ENCODE measurements at regions not wholly inside any gene's neighbourhood (a gene's known extent, or its start where the extent isn't known, plus 50 kb on each side); places are given as distances from the start of the nearest gene placed in this dataset.

- WGBS, 2 donors = 63 to 70% methylated on average over 8 of the region's 8 CpGs
- DNase-seq (no peak), ATAC-seq (ENCODE audit: low FRiP score) (no peak)
- no peak overlapping the region for H3K4me3 ChIP-seq (ENCODE audit: low read length in 2 of 2)
- no peaks in the 10 kb centered on the region for H3K27me3 ChIP-seq (ENCODE audit: control insufficient read depth in 1 of 2, insufficient read depth in 2 of 2, low read length in 1 of 2)
- H3K4me1 ChIP-seq (ENCODE audit: control insufficient read depth in 1 of 2, insufficient read depth in 2 of 2, low read length in 2 of 2) = no peaks in the 10 kb centered on the region
- intact Hi-C loops (cut with DNase I) = no loop called here
- no peaks in the 10 kb centered on the region for H3K9me3 ChIP-seq (ENCODE audit: control insufficient read depth, low read length)
- no peak overlapping the region for H3K27ac ChIP-seq (ENCODE audit: low read depth in 1 of 2, low read length in 2 of 2)
- H3K36me3 ChIP-seq (ENCODE audit: control insufficient read depth in 1 of 2, insufficient read depth in 2 of 2, low read length in 1 of 2) = no peaks in the 10 kb centered on the region
These were observed 619.4 kb upstream of the CDH4 start for GRCh38 chr20:60632391-60633262.

- WGBS, 2 donors = 78 to 80% methylated on average over 19 of the region's 19 CpGs
- intact Hi-C loops (cut with DNase I) = no loop called here
- ATAC-seq (ENCODE audit: low FRiP score) = no peak
These were observed 617.4 kb upstream of the CDH4 start for GRCh38 chr20:60634491-60635172.

GRCh38 chr20:60636417-60636816, 615.6 kb upstream of the CDH4 start:
- no peaks in the 10 kb centered on the region for H3K36me3 ChIP-seq (ENCODE audit: control insufficient read depth in 1 of 2, insufficient read depth in 2 of 2, low read length in 1 of 2)
- H3K4me3 ChIP-seq (ENCODE audit: low read length in 2 of 2) = no peak overlapping the region
- H3K9me3 ChIP-seq (ENCODE audit: control insufficient read depth, low read length) = no peaks in the 10 kb centered on the region
- WGBS, 2 donors = 87 to 92% methylated on average over 5 of the region's 5 CpGs
- H3K4me1 ChIP-seq (ENCODE audit: control insufficient read depth in 1 of 2, insufficient read depth in 2 of 2, low read length in 2 of 2) = no peaks in the 10 kb centered on the region
- intact Hi-C loops (cut with DNase I) = no loop called here
- H3K27me3 ChIP-seq (ENCODE audit: control insufficient read depth in 1 of 2, insufficient read depth in 2 of 2, low read length in 1 of 2) = no peaks in the 10 kb centered on the region
- ATAC-seq (ENCODE audit: low FRiP score) = no peak
- H3K27ac ChIP-seq (ENCODE audit: low read depth in 1 of 2, low read length in 2 of 2) = no peak overlapping the region
- DNase-seq = no peak

More at GRCh38 chr20:60634491-60635172, 617.4 kb upstream of the CDH4 start:
- Histone ChIP-seq H3K36me3 (ENCODE audit: control insufficient read depth in 1 of 2, insufficient read depth in 2 of 2, low read length in 1 of 2) (no peaks in the 10 kb centered on the region), H3K27ac (ENCODE audit: low read depth in 1 of 2, low read length in 2 of 2) (no peak overlapping the region), H3K4me1 (ENCODE audit: control insufficient read depth in 1 of 2, insufficient read depth in 2 of 2, low read length in 2 of 2) (no peaks in the 10 kb centered on the region), H3K4me3 (ENCODE audit: low read length in 2 of 2) (no peak overlapping the region), H3K9me3 (ENCODE audit: control insufficient read depth, low read length) (no peaks in the 10 kb centered on the region), H3K27me3 (ENCODE audit: control insufficient read depth in 1 of 2, insufficient read depth in 2 of 2, low read length in 1 of 2) (no peaks in the 10 kb centered on the region)
- no peak for DNase-seq

- no peaks in the 10 kb centered on the region for H3K9me3 ChIP-seq (ENCODE audit: control insufficient read depth, low read length)
- no peaks in the 10 kb centered on the region for H3K27me3 ChIP-seq (ENCODE audit: control insufficient read depth in 1 of 2, insufficient read depth in 2 of 2, low read length in 1 of 2)
- 87 to 92% methylated on average over 6 of the region's 6 CpGs for whole genome bisulfite sequencing, 2 donors
- intact Hi-C loops (cut with DNase I) = no loop called here
- H3K4me1 ChIP-seq (ENCODE audit: control insufficient read depth in 1 of 2, insufficient read depth in 2 of 2, low read length in 2 of 2) = no peaks in the 10 kb centered on the region
- no peak for DNase-seq
- H3K27ac ChIP-seq (ENCODE audit: low read depth in 1 of 2, low read length in 2 of 2) = no peak overlapping the region
- no peak for ATAC-seq (ENCODE audit: low FRiP score)
- no peaks in the 10 kb centered on the region for H3K36me3 ChIP-seq (ENCODE audit: control insufficient read depth in 1 of 2, insufficient read depth in 2 of 2, low read length in 1 of 2)
- no peak overlapping the region for H3K4me3 ChIP-seq (ENCODE audit: low read length in 2 of 2)
These were observed 614.3 kb upstream of the CDH4 start for GRCh38 chr20:60637801-60638200.

GRCh38 chr20:60638430-60639098, 613.5 kb upstream of the CDH4 start:
- H3K27ac ChIP-seq (ENCODE audit: low read depth in 1 of 2, low read length in 2 of 2) = no peak overlapping the region
- no peaks in the 10 kb centered on the region for H3K36me3 ChIP-seq (ENCODE audit: control insufficient read depth in 1 of 2, insufficient read depth in 2 of 2, low read length in 1 of 2)
- H3K4me1 ChIP-seq (ENCODE audit: control insufficient read depth in 1 of 2, insufficient read depth in 2 of 2, low read length in 2 of 2) = no peaks in the 10 kb centered on the region
- 74 to 87% methylated on average over 4 of the region's 4 CpGs for WGBS, 2 donors
- no peaks in the 10 kb centered on the region for H3K9me3 ChIP-seq (ENCODE audit: control insufficient read depth, low read length)
- DNase-seq = no peak
- no peak for ATAC-seq (ENCODE audit: low FRiP score)
- intact Hi-C loops (cut with DNase I) = no loop called here
- no peak overlapping the region for H3K4me3 ChIP-seq (ENCODE audit: low read length in 2 of 2)
- H3K27me3 ChIP-seq (ENCODE audit: control insufficient read depth in 1 of 2, insufficient read depth in 2 of 2, low read length in 1 of 2) = no peaks in the 10 kb centered on the region

- Histone ChIP-seq H3K4me1 (ENCODE audit: control insufficient read depth in 1 of 2, insufficient read depth in 2 of 2, low read length in 2 of 2) (no peaks in the 10 kb centered on the region), H3K9me3 (ENCODE audit: control insufficient read depth, low read length) (no peaks in the 10 kb centered on the region), H3K4me3 (ENCODE audit: low read length in 2 of 2) (no peak overlapping the region), H3K36me3 (ENCODE audit: control insufficient read depth in 1 of 2, insufficient read depth in 2 of 2, low read length in 1 of 2) (no peaks in the 10 kb centered on the region), H3K27me3 (ENCODE audit: control insufficient read depth in 1 of 2, insufficient read depth in 2 of 2, low read length in 1 of 2) (no peaks in the 10 kb centered on the region), H3K27ac (ENCODE audit: low read depth in 1 of 2, low read length in 2 of 2) (no peak overlapping the region)
- ATAC-seq (ENCODE audit: low FRiP score) (no peak), DNase-seq (no peak)
- WGBS, 2 donors = 79 to 81% methylated on average over 8 of the region's 8 CpGs
- intact Hi-C loops (cut with DNase I) = no loop called here
These were observed 610.1 kb upstream of the CDH4 start for GRCh38 chr20:60641879-60642447.

- 18 to 19% methylated on average over 4 of the region's 4 CpGs for WGBS, 2 donors
- no peaks in the 10 kb centered on the region for H3K36me3 ChIP-seq (ENCODE audit: control insufficient read depth in 1 of 2, insufficient read depth in 2 of 2, low read length in 1 of 2)
- no peaks in the 10 kb centered on the region for H3K9me3 ChIP-seq (ENCODE audit: control insufficient read depth, low read length)
- no peak overlapping the region for H3K4me3 ChIP-seq (ENCODE audit: low read length in 2 of 2)
- H3K27ac ChIP-seq (ENCODE audit: low read depth in 1 of 2, low read length in 2 of 2) = no peak overlapping the region
- no peaks in the 10 kb centered on the region for H3K4me1 ChIP-seq (ENCODE audit: control insufficient read depth in 1 of 2, insufficient read depth in 2 of 2, low read length in 2 of 2)
- no peak for DNase-seq
- intact Hi-C loops (cut with DNase I) = no loop called here
- ATAC-seq (ENCODE audit: low FRiP score) = no peak
- no peaks in the 10 kb centered on the region for H3K27me3 ChIP-seq (ENCODE audit: control insufficient read depth in 1 of 2, insufficient read depth in 2 of 2, low read length in 1 of 2)
These were observed 609.5 kb upstream of the CDH4 start for GRCh38 chr20:60642541-60642940.

- intact Hi-C loops (cut with DNase I) = no loop called here
- ATAC-seq (ENCODE audit: low FRiP score) = no peak
- no peaks in the 10 kb centered on the region for H3K9me3 ChIP-seq (ENCODE audit: control insufficient read depth, low read length)
- no peaks in the 10 kb centered on the region for H3K36me3 ChIP-seq (ENCODE audit: control insufficient read depth in 1 of 2, insufficient read depth in 2 of 2, low read length in 1 of 2)
- no peak overlapping the region for H3K4me3 ChIP-seq (ENCODE audit: low read length in 2 of 2)
- H3K4me1 ChIP-seq (ENCODE audit: control insufficient read depth in 1 of 2, insufficient read depth in 2 of 2, low read length in 2 of 2) = no peaks in the 10 kb centered on the region
- no peak for DNase-seq
- H3K27me3 ChIP-seq (ENCODE audit: control insufficient read depth in 1 of 2, insufficient read depth in 2 of 2, low read length in 1 of 2) = no peaks in the 10 kb centered on the region
- 74 to 76% methylated on average over 6 of the region's 6 CpGs for WGBS, 2 donors
- no peak overlapping the region for H3K27ac ChIP-seq (ENCODE audit: low read depth in 1 of 2, low read length in 2 of 2)
These were observed 603.5 kb upstream of the CDH4 start for GRCh38 chr20:60648556-60648955.
